HK-2 (cell line): ENCODE measurements at regions not wholly inside any gene's neighbourhood (a gene's known extent, or its start where the extent isn't known, plus 50 kb on each side); places are given as distances from the start of the nearest gene placed in this dataset.
"Not testable (repeated sequence)": the region's sequence is repeated elsewhere in the genome, so short reads cannot be mapped to it uniquely, and the experiment has no call there.

Source experiments
- DNase-seq: peaks from one replicate; pipeline ENCODE4 v3.0.0-alpha.2; 2018; ENCODE audit not compliant: unreplicated experiment

DNA sequence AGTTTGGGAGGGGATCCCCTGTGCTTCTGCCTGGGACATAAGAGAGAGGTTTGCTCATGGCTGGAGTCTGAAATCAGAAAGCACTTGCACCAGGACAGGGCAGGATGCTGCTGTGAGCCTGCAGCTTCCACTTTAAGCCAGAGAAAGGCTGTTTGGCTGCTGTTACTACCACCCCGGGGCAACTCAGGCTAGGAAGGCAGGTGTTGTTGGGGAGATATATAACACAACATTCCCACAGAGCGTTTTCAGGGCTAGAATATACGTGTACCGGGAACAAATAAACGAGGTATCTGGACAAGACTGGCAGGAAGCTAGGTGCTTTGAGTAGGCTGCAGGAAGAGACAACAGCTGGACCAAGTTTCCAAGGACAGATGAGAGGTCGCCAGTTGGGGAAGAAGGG lies 313.3 kb upstream of the CCL2 start:
- DNase-seq = no peak

DNA sequence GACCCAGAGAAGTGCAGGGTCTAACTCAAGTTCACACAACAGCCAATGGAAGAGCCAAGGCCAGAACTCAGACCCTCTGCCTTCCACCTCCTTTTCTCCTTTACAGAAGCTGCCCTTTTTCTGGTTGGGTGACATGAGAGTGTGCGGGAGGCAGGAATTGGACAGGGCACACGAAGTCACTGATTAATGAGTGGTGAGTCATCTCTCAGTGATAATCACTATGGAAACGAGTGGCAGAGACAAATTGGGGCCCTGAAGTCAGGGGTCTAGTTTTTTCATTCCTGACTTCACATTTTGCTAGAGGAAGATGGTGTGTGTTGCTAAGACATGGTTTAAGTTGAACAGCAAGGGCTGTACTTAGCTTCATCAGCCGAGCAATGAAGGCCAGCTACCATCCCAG lies 312.7 kb upstream of the CCL2 start:
- DNase-seq = no peak

DNA sequence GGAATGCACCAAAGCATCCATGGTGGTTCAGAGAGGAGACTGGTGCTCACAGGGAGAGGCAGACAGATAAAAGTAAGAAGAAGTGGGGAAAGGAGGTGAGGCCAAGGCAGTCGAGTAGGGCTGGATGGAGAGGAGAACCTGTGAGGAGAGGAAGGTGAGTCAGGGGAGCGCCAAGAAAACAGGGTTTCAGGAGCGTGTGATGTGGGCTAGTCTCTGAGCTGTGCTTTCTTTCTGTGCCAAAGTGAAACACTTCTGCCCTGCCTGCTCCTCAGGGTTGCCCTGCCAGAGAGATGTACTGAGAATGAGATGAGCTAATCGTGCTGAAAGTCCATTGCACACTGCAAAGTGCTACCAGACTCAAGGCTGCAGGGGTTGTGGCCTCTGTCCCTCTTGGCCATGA lies 310.7 kb upstream of the CCL2 start:
- no peak for DNase-seq

- DNase-seq = no peak
Observed at GRCh38 chr17:33944826-33945225, 310.3 kb upstream of the CCL2 start.

GRCh38 chr17:33945646-33946546 lies 309.2 kb upstream of the CCL2 start:
- no peak for DNase-seq

DNA sequence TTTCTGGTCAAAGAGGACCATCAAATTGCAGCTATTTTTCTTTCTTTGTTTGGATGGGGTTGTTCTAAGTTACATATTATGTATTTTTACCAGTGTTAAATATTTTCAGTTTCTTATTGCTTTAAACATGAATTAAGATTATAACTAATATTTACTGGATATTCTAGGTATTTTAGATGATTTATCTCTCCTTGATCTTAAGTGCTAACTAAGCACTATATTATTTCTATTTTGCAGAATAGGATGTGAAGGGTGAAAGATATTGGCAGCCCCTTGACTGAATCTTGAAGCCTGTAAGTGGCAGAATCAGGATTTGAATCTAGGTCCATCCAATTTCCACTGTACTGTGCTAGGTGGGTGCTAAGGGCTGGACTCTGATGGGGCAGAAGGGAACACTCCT lies 307.3 kb upstream of the CCL2 start:
- DNase-seq = no peak

GRCh38 chr17:33948309-33948708 lies 306.8 kb upstream of the CCL2 start:
- DNase-seq = no peak

DNA sequence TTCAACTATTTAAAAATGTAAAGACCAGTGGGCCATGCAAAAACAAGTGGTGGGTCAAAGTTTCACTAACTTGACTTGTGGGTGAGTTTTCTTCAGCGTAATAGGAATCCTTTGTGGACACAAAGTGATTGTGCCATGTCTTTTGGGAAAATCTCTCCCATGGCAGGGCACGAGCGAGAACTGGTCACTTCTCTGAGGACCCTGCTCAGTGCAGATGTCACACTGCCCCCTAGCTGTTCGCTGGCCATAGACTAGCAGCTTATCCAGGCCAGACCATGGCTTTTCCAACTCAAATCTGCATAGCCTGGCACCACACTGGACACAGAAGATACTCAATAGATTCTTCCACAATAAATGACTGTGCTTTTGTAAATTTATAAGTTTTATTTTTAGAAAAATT lies 306.0 kb upstream of the CCL2 start:
- DNase-seq = peak; percentile 1

DNA sequence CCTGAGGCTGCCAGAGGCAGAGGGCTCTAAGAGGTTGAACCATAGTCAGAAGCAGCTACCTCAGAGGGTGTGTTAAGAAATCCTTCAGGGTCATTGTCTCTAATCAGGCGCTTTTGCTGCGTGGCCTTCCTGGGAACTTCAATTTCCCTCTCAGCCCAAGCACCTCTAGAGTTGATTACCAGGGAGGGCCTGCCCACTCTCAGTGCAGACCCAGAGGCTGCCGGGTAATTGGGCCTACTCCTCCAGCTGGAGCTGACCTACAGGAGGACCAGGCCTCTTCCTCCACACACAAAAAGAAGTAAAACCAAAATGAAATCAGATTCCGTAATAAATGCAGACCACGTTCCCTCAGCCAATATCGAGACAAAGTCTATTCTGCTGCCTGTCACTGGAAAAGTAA lies 305.0 kb upstream of the CCL2 start:
- no peak for DNase-seq

DNA sequence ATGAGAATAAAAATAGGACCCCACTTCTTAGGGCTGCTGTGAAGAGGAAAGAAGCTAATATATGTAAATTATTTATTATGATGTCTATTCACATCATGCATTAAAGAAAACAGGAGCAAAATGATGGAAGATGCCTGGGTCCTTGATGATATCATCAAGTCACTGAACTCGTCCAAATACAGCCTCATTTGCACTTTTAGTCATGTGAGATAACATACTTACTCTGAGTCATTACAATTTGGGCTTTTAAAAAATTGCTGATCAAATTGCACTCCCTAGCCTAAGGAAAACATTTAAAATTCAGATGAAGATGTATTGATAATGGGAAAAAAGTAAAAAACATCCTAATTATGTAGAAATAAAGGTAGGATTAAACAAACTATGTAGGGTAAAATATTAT lies 302.7 kb upstream of the CCL2 start:
- DNase-seq = no peak

GRCh38 chr17:33954597-33954996 lies 300.5 kb upstream of the CCL2 start:
- no peak for DNase-seq

DNA sequence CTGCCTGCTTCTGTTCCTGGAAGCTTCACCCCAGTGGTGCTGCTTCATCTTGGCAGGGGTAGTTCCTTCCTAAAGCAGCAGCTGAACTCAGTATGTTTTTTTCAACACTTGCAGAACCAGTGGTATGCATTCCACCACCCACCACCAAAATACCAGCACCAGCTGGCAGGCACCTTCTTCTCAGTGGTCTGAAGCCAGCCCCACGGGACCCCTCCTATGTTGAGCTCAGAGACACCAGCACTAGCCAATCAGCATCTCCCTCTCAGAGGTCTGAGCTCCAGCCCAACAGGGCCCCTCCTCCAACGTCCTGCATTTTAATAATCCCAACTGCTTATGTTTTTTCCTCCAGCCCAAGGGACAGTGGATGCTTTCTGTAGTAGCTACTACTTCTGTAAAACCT lies 299.6 kb upstream of the CCL2 start:
- DNase-seq = no peak

DNA sequence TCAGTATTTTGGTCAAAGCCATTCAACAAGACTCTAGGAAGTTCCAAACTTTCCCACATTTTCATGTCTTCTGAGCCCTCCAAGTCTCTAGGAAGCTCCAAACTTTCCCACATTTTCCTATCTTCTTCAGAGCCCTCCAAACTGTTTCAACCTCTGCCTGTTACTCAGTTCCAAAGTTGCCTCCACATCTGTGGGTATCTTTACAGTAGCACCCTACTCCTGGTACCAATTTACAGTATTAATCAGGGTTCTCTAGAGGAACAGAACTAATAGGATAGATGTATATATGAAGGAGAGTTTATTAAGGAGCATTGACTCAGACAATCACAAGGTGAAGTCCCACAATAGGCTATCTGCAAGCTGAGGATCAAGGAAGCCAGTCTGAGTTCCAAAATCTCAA lies 296.0 kb upstream of the CCL2 start:
- not testable (repeated sequence) for DNase-seq

DNA sequence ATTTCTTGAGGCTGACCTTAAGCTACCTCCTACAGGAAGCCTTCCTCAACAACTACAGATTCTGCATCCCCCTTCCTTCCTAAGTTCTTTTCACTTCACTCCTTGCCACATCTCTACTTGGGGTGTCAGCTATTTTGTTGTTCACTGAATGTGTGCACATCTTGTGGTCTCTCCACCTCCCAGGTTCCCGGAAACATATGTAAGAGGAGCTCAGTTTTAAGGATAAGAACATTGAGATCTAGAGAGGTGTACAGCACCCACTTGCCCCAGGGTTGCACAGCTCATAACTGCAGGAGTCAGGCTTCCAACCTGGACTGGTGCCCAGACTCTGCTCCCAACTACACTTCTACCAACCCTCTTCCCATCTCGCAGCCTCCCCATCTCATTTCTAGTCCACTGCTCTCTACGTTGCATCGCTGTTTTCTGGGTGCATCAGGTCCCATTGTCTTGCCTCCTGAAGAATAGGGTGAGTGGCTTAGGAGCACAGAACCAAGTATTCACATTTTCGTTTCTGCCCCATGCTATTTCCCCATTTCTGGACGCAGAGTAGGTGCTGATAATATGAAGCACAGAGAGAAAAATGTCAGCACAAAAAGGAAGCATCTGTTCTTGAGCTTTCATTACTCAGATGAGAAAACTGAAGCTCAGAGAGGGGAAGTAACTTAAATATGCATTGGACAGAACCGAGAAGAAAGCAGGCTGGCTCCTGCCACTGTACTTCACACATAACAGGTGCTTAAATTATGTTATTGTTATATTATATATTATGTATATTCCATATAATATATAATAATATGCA lies 292.0 kb upstream of the CCL2 start:
- DNase-seq = no peak

DNA sequence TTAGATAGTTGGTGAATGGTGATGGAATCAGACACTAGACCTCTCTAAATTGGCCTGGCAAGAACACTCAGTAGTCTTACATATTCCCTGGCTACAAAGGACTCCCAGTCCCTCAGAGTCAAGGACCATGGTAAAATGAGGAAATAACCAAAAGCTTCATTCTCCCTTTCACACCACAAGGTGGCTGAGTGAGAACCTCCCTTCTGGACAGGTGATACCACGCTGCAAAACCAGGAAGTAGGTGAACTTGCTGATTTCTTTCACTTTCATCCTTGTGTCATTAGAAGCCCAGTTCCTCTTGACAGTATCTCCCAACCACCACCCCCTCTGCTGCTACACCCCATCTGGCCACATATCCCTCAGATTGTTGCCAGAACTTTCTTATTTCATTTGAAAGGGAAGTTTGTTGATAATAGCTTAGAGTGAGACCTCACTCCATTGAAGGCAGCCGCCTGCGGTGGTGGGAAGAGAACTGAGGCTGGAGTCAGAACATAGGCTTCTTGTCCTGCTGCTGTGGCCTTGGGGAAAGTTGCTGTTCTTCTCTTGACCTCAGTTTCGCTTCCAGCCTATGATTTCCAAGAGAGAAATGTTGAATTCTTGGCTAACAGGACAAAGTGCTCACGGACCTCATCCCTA lies 290.6 kb upstream of the CCL2 start:
- DNase-seq = no peak

DNA sequence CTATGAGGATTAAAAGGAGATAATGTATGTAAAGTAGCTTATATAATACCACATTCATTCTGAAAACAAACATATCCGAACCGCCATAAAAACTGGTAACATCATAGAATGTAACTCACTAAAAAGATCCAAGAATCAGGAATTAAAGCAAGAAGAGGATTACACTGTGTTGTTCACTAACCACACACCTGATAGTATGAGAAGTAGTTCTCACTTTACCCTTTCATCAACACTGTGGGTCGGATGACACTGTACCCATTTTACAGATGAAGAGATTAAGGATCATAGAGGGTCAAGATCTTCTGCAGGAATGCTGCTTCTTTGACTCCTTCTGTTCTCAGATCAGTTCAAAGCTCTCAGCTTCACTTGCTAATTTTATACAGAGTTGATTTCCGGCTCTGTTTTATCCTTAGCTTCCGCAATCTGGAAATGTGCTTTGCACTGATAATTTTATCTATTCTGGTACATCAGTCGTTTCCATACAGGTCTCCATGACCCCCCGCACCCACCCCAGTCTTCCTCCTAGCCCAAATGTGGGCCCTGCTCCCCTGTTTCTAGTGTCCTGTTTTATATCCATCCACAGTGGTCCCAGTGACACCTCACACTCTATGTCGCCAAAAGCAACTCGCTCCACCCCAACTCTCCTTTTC lies 288.6 kb upstream of the CCL2 start:
- DNase-seq = no peak

DNA sequence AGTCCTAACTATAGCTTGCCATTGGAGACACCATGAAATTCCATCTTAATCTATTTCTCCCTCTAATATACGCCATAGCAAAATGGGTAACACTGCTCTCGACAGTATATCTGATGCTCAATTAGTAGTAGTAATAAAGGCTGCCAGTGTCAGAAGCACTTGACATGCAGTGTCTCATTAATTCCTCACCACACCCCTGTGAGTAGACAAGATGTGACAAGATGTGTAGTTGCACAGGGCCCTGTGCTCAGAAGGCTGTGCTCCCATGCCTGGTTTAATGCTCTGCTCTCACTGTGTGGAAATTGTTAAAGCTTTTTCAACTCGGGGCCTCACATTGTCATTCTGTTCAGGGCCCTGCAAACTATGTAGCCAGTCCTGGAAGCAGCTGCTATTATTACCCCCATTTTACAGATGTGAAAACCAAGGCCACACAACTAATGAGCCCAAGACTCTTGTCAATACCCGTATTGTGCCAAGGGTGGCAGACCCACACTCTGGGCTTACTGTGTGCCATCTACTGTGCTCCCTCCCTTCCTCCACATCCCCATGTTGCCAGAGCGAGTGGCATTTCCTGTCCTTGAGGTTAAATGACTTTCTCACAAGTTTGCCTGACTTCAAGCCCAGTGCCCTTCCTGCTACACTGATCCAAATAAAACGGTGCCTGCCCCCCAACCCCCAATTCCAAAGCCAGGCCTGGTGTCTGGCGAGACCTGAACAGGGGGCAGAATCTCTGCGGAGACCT lies 287.3 kb upstream of the CCL2 start:
- no peak for DNase-seq

DNA sequence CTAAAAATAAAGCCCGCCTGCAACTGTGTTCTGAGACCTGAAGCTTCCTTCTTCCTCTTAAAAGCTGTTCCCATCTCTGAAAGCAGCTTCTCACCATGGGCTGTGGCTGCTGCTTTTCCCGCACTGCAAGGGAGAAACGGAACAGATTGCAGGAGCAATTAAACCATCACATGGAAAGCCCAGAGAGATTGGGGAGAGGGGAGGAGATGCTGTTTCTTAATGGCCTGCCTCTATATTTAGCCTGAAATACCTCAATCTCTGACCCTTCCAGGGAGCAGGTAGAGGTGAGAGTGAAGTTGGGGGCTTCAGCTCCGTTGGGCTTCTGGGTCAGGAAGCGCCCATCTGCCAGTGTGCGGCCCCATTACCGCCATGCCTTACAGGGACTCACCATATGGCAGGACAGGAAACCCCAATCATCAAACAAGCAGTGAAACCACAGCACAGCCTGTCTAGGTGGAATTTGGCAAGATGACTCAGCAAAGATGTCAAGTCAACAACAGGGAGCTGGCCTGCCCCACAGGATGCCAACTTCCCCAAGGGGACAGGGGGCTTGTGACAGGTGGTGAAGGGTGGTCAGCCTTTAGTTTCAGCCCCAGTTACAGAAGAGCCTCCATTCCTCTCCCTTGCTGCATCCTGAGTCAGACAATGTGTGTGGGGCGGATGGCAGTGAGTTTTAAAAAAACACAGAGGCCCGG lies 286.6 kb upstream of the CCL2 start:
- DNase-seq = no peak

GRCh38 chr17:33970279-33970678 lies 284.8 kb upstream of the CCL2 start:
- DNase-seq = no peak

- DNase-seq = no peak
Observed at GRCh38 chr17:33972763-33973162, 282.3 kb upstream of the CCL2 start.

DNA sequence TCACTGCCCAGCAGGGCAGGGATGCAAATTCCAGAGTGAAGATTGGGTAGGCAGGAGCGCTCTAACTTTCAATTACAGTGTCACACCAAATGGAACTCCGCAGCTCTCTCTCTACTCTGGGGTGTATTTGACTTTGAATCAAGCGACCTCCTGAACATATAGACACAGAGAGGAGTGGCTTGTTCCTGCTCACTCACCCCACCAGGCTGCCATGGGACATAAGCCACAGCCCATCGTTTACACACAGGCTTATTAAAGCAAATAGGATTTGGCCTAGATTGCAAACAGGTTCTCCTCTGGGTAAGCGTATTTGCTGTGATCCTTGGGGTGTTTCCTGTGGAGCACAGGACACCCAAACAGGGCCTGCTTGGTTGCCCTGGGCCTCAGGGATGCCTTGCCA lies 281.6 kb upstream of the CCL2 start:
- no peak for DNase-seq
